ENCODE measurements at regions not wholly inside any gene's neighbourhood (a gene's known extent, or its start where the extent isn't known, plus 50 kb on each side); places are given as distances from the start of the nearest gene placed in this dataset.

DNA sequence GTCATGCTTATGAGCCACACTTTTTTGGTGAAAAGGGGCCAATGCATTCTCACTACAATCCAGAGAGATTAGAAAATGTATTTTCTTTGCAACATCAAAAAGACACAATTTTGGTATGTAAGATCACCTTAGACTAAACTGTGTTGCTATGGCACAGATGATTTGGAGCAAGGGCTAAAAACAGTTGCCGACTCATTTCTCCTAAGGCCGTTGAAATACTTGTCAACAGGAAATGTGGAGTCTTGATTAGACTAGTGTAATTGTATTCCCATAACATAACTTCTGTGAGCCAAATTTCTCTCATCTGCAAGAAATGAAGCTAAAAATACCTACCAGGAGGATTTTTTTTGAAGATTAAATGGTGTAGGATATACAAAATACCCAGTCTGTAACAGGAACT, 2547.7 kb downstream of the ARAP2 start (continued):
- TF ChIP-seq, protein P1, sequence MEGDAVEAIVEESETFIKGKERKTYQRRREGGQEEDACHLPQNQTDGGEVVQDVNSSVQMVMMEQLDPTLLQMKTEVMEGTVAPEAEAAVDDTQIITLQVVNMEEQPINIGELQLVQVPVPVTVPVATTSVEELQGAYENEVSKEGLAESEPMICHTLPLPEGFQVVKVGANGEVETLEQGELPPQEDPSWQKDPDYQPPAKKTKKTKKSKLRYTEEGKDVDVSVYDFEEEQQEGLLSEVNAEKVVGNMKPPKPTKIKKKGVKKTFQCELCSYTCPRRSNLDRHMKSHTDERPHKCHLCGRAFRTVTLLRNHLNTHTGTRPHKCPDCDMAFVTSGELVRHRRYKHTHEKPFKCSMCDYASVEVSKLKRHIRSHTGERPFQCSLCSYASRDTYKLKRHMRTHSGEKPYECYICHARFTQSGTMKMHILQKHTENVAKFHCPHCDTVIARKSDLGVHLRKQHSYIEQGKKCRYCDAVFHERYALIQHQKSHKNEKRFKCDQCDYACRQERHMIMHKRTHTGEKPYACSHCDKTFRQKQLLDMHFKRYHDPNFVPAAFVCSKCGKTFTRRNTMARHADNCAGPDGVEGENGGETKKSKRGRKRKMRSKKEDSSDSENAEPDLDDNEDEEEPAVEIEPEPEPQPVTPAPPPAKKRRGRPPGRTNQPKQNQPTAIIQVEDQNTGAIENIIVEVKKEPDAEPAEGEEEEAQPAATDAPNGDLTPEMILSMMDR (IDR thresholded peaks at IDR 0.05; ENCODE audit: control extremely low read depth in 1 of 3, insufficient read depth in 1 of 3, low read depth in 1 of 3, low read length in 3 of 3), result no peak
